ENCODE measurements at regions not wholly inside any gene's neighbourhood (a gene's known extent, or its start where the extent isn't known, plus 50 kb on each side); places are given as distances from the start of the nearest gene placed in this dataset.

- DNase-seq (ENCODE audit: low read depth, low spot score) (no peak), ATAC-seq (no peak)
- no peak overlapping the region for H3K4me3 ChIP-seq (ENCODE audit: low read depth in 2 of 2, low read length in 2 of 2)
- H3K36me3 ChIP-seq (ENCODE audit: control insufficient read depth, insufficient read depth, low read length), result no peaks in the 10 kb centered on the region
- H3K9me3 ChIP-seq (ENCODE audit: control insufficient read depth, insufficient read depth, low read depth, low read length), result no peaks in the 10 kb centered on the region
- CTCF ChIA-PET, result no interaction called here
- H3K4me1 ChIP-seq (ENCODE audit: control insufficient read depth, insufficient read depth, low read length), result no peaks in the 10 kb centered on the region
- H3K27me3 ChIP-seq (ENCODE audit: control insufficient read depth, insufficient read depth, low read length), result no peaks in the 10 kb centered on the region
- POLR2A ChIA-PET, result no interaction called here
- no peak overlapping the region for H3K27ac ChIP-seq (ENCODE audit: low read length)
- TF ChIP-seq CTCF (IDR thresholded peaks at IDR 0.05), result no peak
- TF ChIP-seq, protein P1, sequence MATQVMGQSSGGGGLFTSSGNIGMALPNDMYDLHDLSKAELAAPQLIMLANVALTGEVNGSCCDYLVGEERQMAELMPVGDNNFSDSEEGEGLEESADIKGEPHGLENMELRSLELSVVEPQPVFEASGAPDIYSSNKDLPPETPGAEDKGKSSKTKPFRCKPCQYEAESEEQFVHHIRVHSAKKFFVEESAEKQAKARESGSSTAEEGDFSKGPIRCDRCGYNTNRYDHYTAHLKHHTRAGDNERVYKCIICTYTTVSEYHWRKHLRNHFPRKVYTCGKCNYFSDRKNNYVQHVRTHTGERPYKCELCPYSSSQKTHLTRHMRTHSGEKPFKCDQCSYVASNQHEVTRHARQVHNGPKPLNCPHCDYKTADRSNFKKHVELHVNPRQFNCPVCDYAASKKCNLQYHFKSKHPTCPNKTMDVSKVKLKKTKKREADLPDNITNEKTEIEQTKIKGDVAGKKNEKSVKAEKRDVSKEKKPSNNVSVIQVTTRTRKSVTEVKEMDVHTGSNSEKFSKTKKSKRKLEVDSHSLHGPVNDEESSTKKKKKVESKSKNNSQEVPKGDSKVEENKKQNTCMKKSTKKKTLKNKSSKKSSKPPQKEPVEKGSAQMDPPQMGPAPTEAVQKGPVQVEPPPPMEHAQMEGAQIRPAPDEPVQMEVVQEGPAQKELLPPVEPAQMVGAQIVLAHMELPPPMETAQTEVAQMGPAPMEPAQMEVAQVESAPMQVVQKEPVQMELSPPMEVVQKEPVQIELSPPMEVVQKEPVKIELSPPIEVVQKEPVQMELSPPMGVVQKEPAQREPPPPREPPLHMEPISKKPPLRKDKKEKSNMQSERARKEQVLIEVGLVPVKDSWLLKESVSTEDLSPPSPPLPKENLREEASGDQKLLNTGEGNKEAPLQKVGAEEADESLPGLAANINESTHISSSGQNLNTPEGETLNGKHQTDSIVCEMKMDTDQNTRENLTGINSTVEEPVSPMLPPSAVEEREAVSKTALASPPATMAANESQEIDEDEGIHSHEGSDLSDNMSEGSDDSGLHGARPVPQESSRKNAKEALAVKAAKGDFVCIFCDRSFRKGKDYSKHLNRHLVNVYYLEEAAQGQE (IDR thresholded peaks at IDR 0.05; ENCODE audit: insufficient read depth in 1 of 2, low read depth in 2 of 2, low read length in 1 of 2), result no peak
- no peak for TF ChIP-seq SIN3A (IDR thresholded peaks at IDR 0.05; ENCODE audit: borderline replicate concordance, insufficient read depth, low read depth, low read length)
- no peak for TF ChIP-seq TCF7L2 (IDR thresholded peaks at IDR 0.05; ENCODE audit: low read depth, low read length)
- TF ChIP-seq POLR2AphosphoS5 (IDR thresholded peaks at IDR 0.05; ENCODE audit: low read depth, low read length), result no peak
- no TSS peak for BruUV-seq (replicated peaks)
- intact Hi-C loops (cut with micrococcal nuclease; ENCODE audit: unreplicated experiment) (no loop called here), in situ Hi-C loops (cut with HindIII; ENCODE audit: low pct_unique_long_range_greater_than_20kb, low sequenced_read_pairs) (no loop called here)
Measured at GRCh38 chr5:17992291-17992690, 358.0 kb downstream of the TAF11L14 start.

GRCh38 chr5:17995997-17996396 is 361.7 kb downstream of the TAF11L14 start:
- in situ Hi-C loops (cut with HindIII; ENCODE audit: low pct_unique_long_range_greater_than_20kb, low sequenced_read_pairs) (no loop called here), intact Hi-C loops (cut with micrococcal nuclease; ENCODE audit: unreplicated experiment) (no loop called here)
- BruUV-seq (replicated peaks), result no TSS peak
- Histone ChIP-seq H3K4me1 (ENCODE audit: control insufficient read depth, insufficient read depth, low read length) (no peaks in the 10 kb centered on the region), H3K27me3 (ENCODE audit: control insufficient read depth, insufficient read depth, low read length) (no peaks in the 10 kb centered on the region), H3K36me3 (ENCODE audit: control insufficient read depth, insufficient read depth, low read length) (no peaks in the 10 kb centered on the region), H3K4me3 (ENCODE audit: low read depth in 2 of 2, low read length in 2 of 2) (no peak overlapping the region), H3K27ac (ENCODE audit: low read length) (no peak overlapping the region), H3K9me3 (ENCODE audit: control insufficient read depth, insufficient read depth, low read depth, low read length) (no peaks in the 10 kb centered on the region)
- DNase-seq (ENCODE audit: low read depth, low spot score) (no peak), ATAC-seq (no peak)
- no peak for TF ChIP-seq SIN3A (IDR thresholded peaks at IDR 0.05; ENCODE audit: borderline replicate concordance, insufficient read depth, low read depth, low read length)
- ChIA-PET CTCF (no interaction called here), POLR2A (no interaction called here)

DNA sequence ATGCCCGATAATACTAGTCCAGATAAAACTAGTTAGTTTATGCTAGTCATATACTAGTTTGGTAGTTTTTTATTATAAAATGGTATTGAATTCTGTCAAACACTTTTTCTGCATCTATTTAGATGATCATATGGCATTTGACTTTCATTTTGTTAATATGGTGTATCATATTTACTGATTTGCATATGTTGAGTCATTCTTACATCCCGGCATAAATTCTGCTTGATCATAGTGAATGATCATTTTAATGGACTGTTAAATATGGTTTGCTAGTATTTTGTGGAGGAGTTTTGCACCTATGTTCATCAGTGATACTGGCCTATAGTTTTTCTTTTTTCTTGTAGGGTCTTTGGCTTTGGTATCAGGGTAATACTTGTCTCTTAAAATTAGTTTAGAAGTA is 365.6 kb downstream of the TAF11L14 start:
- Histone ChIP-seq H3K9me3 (ENCODE audit: control insufficient read depth, insufficient read depth, low read depth, low read length) (no peaks in the 10 kb centered on the region), H3K4me3 (ENCODE audit: low read depth in 2 of 2, low read length in 2 of 2) (no peak overlapping the region), H3K4me1 (ENCODE audit: control insufficient read depth, insufficient read depth, low read length) (no peaks in the 10 kb centered on the region), H3K36me3 (ENCODE audit: control insufficient read depth, insufficient read depth, low read length) (no peaks in the 10 kb centered on the region), H3K27me3 (ENCODE audit: control insufficient read depth, insufficient read depth, low read length) (no peaks in the 10 kb centered on the region), H3K27ac (ENCODE audit: low read length) (no peak overlapping the region)
- TF ChIP-seq CTCF (IDR thresholded peaks at IDR 0.05) (no peak), SIN3A (IDR thresholded peaks at IDR 0.05; ENCODE audit: borderline replicate concordance, insufficient read depth, low read depth, low read length) (no peak), TCF7L2 (IDR thresholded peaks at IDR 0.05; ENCODE audit: low read depth, low read length) (no peak)
- DNase-seq (ENCODE audit: low read depth, low spot score) (no peak), ATAC-seq (no peak)
- in situ Hi-C loops (cut with HindIII; ENCODE audit: low pct_unique_long_range_greater_than_20kb, low sequenced_read_pairs), result no loop called here
- CTCF ChIA-PET, result no interaction called here
- POLR2A ChIA-PET, result no interaction called here
- no TSS peak for BruUV-seq (replicated peaks)
- intact Hi-C loops (cut with micrococcal nuclease; ENCODE audit: unreplicated experiment), result no loop called here
